ENCODE measurements at regions not wholly inside any gene's neighbourhood (a gene's known extent, or its start where the extent isn't known, plus 50 kb on each side); places are given as distances from the start of the nearest gene placed in this dataset.

GRCh38 chr6:105875974-105876640, 210.0 kb upstream of the PRDM1 start:
- Histone ChIP-seq H3K4me3 (ENCODE audit: low read depth in 1 of 3, low read length in 3 of 3) (no peak overlapping the region), H3K27ac (ENCODE audit: low read depth in 1 of 2, low read length in 2 of 2) (no peak overlapping the region), H3K9ac (ENCODE audit: low read depth in 1 of 2, low read length in 2 of 2) (no peak overlapping the region), H3K9me3 (ENCODE audit: control insufficient read depth in 4 of 4, low read length in 3 of 4) (no peaks in the 10 kb centered on the region), H3K27me3 (ENCODE audit: control insufficient read depth in 4 of 4, insufficient read depth in 4 of 4, low read length in 3 of 4) (no peaks in the 10 kb centered on the region), H3K4me1 (ENCODE audit: control insufficient read depth in 4 of 4, insufficient read depth in 4 of 4, low read length in 3 of 4) (no peaks in the 10 kb centered on the region), H3K36me3 (ENCODE audit: control insufficient read depth in 4 of 4, insufficient read depth in 3 of 4, low read depth in 1 of 4, low read length in 3 of 4) (no peaks in the 10 kb centered on the region)
- TF ChIP-seq TAF1 (conservative IDR thresholded peaks at IDR 0.05) (no peak), EGR1 (IDR thresholded peaks at IDR 0.05; ENCODE audit: low read depth in 2 of 2) (no peak), HNF4G (IDR thresholded peaks at IDR 0.05) (no peak), RAD21 (IDR thresholded peaks at IDR 0.05) (no peak), NR2F2 (IDR thresholded peaks at IDR 0.05) (no peak), HNF4A (conservative IDR thresholded peaks at IDR 0.05) (no peak), FOXA1 (IDR thresholded peaks at IDR 0.05) (no peak), RXRA (IDR thresholded peaks at IDR 0.05) (no peak), GABPA (IDR thresholded peaks at IDR 0.05 in 1 of 2, conservative IDR thresholded peaks at IDR 0.05 in 1 of 2) (no peak), YY1 (IDR thresholded peaks at IDR 0.05) (no peak), JUND (IDR thresholded peaks at IDR 0.05) (no peak)
- TF ChIP-seq, protein P1, sequence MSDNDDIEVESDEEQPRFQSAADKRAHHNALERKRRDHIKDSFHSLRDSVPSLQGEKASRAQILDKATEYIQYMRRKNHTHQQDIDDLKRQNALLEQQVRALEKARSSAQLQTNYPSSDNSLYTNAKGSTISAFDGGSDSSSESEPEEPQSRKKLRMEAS (IDR thresholded peaks at IDR 0.05), result no peak
- TF ChIP-seq, protein P2, sequence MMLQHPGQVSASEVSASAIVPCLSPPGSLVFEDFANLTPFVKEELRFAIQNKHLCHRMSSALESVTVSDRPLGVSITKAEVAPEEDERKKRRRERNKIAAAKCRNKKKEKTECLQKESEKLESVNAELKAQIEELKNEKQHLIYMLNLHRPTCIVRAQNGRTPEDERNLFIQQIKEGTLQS (IDR thresholded peaks at IDR 0.05), result no peak
- TF ChIP-seq, protein P3, sequence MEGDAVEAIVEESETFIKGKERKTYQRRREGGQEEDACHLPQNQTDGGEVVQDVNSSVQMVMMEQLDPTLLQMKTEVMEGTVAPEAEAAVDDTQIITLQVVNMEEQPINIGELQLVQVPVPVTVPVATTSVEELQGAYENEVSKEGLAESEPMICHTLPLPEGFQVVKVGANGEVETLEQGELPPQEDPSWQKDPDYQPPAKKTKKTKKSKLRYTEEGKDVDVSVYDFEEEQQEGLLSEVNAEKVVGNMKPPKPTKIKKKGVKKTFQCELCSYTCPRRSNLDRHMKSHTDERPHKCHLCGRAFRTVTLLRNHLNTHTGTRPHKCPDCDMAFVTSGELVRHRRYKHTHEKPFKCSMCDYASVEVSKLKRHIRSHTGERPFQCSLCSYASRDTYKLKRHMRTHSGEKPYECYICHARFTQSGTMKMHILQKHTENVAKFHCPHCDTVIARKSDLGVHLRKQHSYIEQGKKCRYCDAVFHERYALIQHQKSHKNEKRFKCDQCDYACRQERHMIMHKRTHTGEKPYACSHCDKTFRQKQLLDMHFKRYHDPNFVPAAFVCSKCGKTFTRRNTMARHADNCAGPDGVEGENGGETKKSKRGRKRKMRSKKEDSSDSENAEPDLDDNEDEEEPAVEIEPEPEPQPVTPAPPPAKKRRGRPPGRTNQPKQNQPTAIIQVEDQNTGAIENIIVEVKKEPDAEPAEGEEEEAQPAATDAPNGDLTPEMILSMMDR (IDR thresholded peaks at IDR 0.05; ENCODE audit: low read depth, low read length, missing input control), result no peak
- no peak for DNase-seq (ENCODE audit: low spot score)
- WGBS, result 72% methylated on average over 11 of the region's 11 CpGs

DNA sequence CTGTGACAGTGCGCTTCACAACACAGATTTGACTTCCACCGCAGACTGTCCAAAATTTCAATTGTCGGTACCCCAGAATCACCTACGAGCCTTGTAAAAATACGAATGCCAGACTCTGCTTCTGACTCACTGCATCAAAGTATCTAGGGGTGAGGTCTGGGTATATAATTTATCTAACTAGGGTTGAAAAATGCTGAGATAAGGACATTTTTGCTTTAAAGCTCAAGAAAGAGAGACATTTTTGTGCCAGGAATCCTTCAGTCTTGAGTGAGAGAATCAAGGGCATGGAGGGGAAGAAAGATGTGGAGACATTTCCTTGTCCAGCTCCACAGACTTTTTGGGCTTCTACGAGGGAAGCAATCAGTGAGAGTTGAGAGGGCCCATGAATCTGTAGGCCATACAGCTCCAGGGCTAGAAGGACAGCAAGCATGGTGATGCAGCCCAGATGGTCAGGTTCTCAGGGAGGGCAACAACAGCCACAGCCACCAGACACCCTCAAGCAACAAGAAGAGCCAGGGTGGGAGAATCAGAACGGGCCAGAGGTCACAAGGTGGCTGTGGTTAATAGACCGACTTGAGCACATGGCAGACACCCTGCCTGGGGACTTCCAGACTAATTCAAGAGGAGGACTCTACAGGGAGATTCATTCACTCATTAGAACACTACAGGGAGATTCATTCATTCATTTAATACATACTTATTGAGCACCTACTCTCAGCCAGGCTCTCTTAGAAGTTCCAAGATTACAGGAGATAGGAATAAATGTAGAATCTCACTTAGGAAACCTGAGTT, 211.1 kb upstream of the PRDM1 start:
- Histone ChIP-seq H3K4me3 (ENCODE audit: low read depth in 1 of 3, low read length in 3 of 3) (no peak overlapping the region), H3K4me1 (ENCODE audit: control insufficient read depth in 4 of 4, insufficient read depth in 4 of 4, low read length in 3 of 4) (no peaks in the 10 kb centered on the region), H3K27me3 (ENCODE audit: control insufficient read depth in 4 of 4, insufficient read depth in 4 of 4, low read length in 3 of 4) (no peaks in the 10 kb centered on the region), H3K9ac (ENCODE audit: low read depth in 1 of 2, low read length in 2 of 2) (no peak overlapping the region), H3K27ac (ENCODE audit: low read depth in 1 of 2, low read length in 2 of 2) (no peak overlapping the region), H3K36me3 (ENCODE audit: control insufficient read depth in 4 of 4, insufficient read depth in 3 of 4, low read depth in 1 of 4, low read length in 3 of 4) (no peaks in the 10 kb centered on the region), H3K9me3 (ENCODE audit: control insufficient read depth in 4 of 4, low read length in 3 of 4) (no peaks in the 10 kb centered on the region)
- no peak for DNase-seq (ENCODE audit: low spot score)
- 88% methylated on average over 8 of the region's 8 CpGs for WGBS
- TF ChIP-seq, protein P4, sequence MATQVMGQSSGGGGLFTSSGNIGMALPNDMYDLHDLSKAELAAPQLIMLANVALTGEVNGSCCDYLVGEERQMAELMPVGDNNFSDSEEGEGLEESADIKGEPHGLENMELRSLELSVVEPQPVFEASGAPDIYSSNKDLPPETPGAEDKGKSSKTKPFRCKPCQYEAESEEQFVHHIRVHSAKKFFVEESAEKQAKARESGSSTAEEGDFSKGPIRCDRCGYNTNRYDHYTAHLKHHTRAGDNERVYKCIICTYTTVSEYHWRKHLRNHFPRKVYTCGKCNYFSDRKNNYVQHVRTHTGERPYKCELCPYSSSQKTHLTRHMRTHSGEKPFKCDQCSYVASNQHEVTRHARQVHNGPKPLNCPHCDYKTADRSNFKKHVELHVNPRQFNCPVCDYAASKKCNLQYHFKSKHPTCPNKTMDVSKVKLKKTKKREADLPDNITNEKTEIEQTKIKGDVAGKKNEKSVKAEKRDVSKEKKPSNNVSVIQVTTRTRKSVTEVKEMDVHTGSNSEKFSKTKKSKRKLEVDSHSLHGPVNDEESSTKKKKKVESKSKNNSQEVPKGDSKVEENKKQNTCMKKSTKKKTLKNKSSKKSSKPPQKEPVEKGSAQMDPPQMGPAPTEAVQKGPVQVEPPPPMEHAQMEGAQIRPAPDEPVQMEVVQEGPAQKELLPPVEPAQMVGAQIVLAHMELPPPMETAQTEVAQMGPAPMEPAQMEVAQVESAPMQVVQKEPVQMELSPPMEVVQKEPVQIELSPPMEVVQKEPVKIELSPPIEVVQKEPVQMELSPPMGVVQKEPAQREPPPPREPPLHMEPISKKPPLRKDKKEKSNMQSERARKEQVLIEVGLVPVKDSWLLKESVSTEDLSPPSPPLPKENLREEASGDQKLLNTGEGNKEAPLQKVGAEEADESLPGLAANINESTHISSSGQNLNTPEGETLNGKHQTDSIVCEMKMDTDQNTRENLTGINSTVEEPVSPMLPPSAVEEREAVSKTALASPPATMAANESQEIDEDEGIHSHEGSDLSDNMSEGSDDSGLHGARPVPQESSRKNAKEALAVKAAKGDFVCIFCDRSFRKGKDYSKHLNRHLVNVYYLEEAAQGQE (IDR thresholded peaks at IDR 0.05), result no peak
- TF ChIP-seq, protein P5, sequence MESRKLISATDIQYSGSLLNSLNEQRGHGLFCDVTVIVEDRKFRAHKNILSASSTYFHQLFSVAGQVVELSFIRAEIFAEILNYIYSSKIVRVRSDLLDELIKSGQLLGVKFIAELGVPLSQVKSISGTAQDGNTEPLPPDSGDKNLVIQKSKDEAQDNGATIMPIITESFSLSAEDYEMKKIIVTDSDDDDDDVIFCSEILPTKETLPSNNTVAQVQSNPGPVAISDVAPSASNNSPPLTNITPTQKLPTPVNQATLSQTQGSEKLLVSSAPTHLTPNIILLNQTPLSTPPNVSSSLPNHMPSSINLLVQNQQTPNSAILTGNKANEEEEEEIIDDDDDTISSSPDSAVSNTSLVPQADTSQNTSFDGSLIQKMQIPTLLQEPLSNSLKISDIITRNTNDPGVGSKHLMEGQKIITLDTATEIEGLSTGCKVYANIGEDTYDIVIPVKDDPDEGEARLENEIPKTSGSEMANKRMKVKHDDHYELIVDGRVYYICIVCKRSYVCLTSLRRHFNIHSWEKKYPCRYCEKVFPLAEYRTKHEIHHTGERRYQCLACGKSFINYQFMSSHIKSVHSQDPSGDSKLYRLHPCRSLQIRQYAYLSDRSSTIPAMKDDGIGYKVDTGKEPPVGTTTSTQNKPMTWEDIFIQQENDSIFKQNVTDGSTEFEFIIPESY (IDR thresholded peaks at IDR 0.05), result no peak
- no peak for TF ChIP-seq YY1 (IDR thresholded peaks at IDR 0.05)
- no peak for TF ChIP-seq RXRA (IDR thresholded peaks at IDR 0.05)
- TF ChIP-seq TAF1 (conservative IDR thresholded peaks at IDR 0.05), result no peak
- TF ChIP-seq FOXA2 (IDR thresholded peaks at IDR 0.05), result no peak
- TF ChIP-seq JUND (IDR thresholded peaks at IDR 0.05), result no peak
- no peak for TF ChIP-seq RAD21 (IDR thresholded peaks at IDR 0.05)
- TF ChIP-seq, protein P3 (IDR thresholded peaks at IDR 0.05; ENCODE audit: low read depth, low read length, missing input control), result no peak
- TF ChIP-seq HNF4A (conservative IDR thresholded peaks at IDR 0.05), result no peak
- TF ChIP-seq SP1 (IDR thresholded peaks at IDR 0.05), result no peak
- TF ChIP-seq EGR1 (IDR thresholded peaks at IDR 0.05; ENCODE audit: low read depth in 2 of 2), result no peak
